Neural progenitor cell (in vitro differentiated cells): ENCODE measurements at regions not wholly inside any gene's neighbourhood (a gene's known extent, or its start where the extent isn't known, plus 50 kb on each side); places are given as distances from the start of the nearest gene placed in this dataset.

ENCODE experiments used
- EZH2 ChIP-seq: fragments of 200-600 bp; sonication (generic); IDR thresholded peaks from 2 replicates; pipeline ENCODE4 v1.6.1; 2017; ENCODE audit warnings: antibody characterized with exemption, mild to moderate bottlenecking, moderate library complexity
- EZH2phosphoT487 ChIP-seq: fragments of 200-600 bp; sonication (generic); IDR thresholded peaks from 2 replicates; pipeline ENCODE4 v1.6.1; 2017; ENCODE audit warnings: antibody characterized with exemption
- TF ChIP-seq, protein P1 (sequence below): fragments of 200-600 bp; sonication (generic); IDR thresholded peaks from 2 replicates; pipeline ENCODE4 v1.5.1; 2017; ENCODE audit warnings: antibody characterized with exemption, mild to moderate bottlenecking

DNA sequence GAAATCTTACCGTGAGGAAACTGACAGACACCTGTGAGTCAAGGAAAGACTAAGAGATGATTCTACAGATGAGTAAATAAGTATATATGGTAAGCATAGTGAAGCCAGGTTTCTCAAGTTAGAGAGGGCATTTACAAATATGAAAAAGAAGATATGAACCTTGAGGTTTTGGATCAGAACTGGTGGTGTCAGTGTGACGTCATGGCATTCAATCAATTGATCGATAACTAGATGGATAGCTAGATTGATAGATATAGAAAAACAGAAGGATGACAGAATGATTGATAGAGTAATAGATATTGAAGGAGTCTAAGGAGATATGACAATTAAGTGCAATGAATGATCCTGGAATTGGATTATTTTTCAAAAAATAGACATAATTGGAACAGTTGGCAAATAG, 350.2 kb upstream of the MC4R start:
- TF ChIP-seq EZH2 (no peak), EZH2phosphoT487 (no peak)
- TF ChIP-seq, protein P1, sequence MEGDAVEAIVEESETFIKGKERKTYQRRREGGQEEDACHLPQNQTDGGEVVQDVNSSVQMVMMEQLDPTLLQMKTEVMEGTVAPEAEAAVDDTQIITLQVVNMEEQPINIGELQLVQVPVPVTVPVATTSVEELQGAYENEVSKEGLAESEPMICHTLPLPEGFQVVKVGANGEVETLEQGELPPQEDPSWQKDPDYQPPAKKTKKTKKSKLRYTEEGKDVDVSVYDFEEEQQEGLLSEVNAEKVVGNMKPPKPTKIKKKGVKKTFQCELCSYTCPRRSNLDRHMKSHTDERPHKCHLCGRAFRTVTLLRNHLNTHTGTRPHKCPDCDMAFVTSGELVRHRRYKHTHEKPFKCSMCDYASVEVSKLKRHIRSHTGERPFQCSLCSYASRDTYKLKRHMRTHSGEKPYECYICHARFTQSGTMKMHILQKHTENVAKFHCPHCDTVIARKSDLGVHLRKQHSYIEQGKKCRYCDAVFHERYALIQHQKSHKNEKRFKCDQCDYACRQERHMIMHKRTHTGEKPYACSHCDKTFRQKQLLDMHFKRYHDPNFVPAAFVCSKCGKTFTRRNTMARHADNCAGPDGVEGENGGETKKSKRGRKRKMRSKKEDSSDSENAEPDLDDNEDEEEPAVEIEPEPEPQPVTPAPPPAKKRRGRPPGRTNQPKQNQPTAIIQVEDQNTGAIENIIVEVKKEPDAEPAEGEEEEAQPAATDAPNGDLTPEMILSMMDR: no peak
